HG03175 (cell line): ENCODE measurements at regions not wholly inside any gene's neighbourhood (a gene's known extent, or its start where the extent isn't known, plus 50 kb on each side); places are given as distances from the start of the nearest gene placed in this dataset.
"Not testable (repeated sequence)": the region's sequence is repeated elsewhere in the genome, so short reads cannot be mapped to it uniquely, and the experiment has no call there.

Experiments used
- ATAC-seq: cut with Tn5 transposase; IDR thresholded peaks from one replicate; pipeline ENCODE4 v1.9.1; 2021; ENCODE audit warnings: mild to moderate bottlenecking, moderate library complexity; ENCODE audit not compliant: unreplicated experiment

DNA sequence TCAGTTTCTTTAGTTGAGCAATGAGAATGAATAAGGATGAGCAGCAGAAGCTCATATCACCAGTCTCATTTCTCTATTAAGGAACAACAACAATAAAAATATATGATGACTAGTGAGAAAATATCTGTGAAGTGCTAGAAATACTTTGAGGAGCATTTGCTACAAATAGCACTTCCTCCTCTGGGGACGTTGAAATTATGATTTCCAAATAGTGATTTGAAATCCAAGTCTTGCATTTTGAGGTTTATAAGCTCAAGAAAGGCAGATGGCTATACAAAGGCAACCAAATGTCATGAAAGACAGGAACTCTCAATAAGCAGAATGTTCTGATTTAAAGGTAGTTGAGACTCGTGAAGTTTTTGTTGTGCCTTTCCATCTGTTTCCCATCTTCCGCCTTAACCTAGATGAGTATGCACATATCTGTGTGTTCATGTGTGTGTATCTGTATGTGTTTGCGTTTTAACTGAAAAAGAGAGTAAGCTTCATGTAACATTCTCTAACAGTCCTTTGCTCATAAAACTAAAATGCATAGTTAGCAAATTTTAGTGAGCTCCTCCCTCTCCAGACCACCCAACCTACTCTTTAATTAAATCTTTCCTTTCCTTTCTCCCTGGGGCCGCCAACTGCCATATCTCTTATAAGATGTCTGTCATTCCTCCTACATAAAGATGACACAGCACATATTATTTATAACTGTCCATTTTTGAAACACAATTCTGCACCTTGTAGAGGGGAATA is 222.6 kb upstream of the RASGEF1B start:
- ATAC-seq, result no peak

DNA sequence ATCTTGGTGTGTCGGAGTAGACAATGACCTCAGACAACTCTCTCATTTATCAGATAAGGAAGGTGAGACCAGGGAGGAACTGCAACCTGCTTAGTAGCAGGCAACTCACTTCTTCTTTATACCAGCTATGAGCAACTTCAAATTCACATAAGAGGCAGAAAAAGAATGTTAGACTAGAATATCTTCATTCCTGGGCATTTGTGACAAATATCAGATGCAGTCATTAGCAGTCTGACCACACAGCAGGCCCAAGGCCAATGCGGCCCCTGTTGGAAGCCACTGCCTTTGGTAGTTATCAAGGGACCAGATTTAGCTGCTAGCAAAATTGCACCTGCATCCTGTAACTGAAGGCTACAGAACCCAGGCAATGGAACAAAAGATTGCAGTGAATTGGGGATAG is 219.2 kb upstream of the RASGEF1B start:
- no peak for ATAC-seq

DNA sequence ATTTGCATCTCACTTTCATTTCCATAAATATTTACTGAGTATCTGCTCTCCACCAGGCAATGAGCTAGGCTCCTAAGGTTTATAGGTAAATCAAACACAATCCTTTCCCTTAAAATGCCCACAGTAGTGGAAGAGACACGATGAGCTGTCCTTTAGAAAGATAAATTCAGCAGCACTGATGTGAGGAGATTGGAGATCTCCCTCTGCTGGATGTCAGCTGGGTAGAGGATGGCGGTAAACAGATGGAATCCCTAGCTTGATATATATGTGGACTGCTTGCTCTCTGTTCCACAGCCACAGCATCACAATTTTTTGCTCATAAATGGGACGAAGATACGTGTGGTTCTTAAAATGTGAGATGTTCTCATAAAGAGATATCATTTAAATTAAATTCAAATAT is 216.4 kb upstream of the RASGEF1B start:
- no peak for ATAC-seq

DNA sequence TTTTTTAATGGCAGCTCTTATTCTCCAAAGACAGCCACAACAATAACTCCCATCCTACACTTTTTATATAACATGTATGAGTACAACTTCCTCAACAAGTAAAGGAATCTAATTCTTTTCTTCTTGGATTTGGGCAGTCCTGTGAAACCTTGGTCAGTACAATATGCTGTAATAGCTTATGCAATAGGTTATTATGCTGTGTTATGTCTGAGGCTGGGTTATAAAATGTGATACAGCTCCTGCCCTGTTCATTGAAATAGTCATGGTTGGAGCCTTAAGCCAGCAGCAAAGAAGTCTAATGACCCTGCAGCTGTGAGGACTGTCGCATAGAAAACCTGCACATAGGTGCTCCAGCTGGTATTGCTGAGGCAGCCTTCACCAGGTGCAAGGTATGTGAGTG is 215.8 kb upstream of the RASGEF1B start:
- no peak for ATAC-seq

DNA sequence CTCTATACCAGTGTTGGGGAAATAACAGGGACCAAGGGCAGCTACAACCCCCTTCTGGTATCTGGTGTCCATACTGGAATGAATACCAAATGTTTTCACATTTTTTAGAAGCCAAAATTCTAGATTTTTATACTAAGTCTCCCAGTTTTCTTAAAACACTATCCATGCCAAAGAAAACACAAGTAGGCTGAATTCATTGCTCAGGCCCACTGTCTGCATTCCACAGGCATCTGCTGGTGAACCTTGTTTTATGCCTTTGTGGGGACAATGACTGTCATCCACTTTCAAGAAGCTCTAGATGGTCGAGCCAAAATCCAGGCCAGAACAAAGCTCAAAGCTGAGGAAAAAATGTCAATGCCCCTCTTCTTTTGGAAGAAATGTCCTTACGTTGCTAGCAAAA is 213.4 kb upstream of the RASGEF1B start:
- ATAC-seq, result no peak

DNA sequence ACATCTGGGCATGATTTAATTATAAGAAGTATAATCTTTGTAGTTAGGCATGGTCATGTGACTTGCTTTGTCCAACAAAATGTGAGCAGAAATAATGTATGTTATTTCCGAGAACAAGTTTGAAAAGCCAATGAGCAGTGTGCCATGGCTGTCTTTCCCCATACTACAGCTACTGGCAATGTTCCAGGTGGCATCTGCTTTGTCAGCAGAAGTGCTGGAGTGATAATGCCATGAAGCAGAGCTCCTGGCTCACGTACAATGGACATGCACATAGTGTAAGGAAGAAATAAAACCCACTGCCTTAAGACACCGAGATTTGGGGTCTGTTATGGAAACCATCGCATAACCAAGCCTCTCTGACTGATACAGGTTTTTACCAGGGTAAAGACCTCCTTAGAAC is 212.6 kb upstream of the RASGEF1B start:
- ATAC-seq, result no peak

DNA sequence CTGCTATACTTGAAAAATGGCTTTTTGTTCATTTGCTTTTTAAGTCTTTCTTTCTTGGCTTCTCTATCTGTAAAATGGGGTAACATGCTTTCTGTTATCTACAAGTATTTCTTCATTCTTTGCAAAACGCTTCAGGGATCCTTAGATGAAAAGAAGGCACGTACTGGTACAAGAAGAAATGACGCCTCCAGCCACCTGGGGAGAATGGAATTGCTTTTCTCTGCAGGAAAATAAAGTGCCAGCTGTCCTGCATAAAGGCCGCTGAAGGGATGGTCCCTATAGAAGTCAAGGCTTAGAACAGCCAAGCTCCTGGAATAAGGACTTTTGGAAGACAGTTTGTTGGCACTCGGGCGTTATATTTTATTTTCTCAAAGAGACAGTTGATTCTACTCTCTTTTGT is 210.8 kb upstream of the RASGEF1B start:
- ATAC-seq, result no peak

DNA sequence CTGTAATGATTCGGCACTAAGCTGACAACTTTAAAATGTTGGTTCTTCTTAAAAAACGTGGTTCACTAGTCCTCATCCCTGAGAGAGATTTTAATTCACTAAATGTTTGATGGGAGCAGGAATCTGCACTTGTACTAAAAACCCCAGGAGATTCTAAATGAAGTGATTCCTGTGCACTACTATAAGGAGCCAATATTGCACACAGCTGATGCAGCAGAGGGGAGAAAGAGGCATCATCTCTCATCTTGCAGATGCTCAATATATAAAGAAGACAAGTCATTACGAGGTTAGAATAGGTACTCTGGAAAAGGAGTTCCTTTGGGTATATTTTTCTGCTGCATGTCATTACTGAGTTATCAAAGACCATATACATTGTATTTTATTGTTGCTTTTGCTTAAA is 207.6 kb upstream of the RASGEF1B start:
- ATAC-seq, result no peak

DNA sequence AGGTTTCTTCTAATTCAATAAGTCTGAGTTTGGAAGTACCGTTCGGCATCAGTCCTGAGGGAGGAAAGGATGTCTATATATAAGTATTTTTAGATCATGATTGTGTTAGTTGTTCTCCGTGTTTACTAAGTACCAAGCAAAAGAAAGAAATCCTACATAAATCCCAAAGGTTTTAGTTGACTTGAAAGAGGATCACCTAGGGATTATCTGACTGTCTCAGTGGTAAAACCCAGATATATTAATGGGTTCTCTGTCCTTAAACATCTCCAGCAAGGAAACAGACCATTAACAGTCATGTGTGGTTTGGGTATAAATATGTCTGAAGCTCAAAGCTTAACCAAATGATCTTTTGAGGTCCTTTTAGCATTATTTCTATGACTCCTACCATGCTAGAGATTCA is 207.1 kb upstream of the RASGEF1B start:
- no peak for ATAC-seq

DNA sequence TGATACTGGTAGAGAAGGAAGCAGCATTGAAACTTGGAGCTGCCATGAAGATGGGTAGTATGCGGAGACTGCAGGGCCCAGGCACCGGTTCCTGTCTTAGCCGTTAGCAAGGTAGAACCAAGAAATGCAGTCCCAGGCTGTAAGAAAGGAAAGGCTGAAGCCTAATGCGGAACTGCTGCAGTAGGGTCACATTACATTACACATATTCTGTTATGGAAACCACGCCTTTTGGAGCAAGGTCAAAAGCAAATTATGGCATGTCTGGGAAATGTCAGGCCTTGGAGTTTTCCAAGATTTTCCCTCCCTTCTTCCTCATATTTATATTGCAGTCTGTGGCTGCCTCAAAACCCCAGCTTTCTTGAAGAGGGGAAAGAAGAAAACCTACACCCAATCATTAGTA is 204.8 kb upstream of the RASGEF1B start:
- ATAC-seq, result no peak

DNA sequence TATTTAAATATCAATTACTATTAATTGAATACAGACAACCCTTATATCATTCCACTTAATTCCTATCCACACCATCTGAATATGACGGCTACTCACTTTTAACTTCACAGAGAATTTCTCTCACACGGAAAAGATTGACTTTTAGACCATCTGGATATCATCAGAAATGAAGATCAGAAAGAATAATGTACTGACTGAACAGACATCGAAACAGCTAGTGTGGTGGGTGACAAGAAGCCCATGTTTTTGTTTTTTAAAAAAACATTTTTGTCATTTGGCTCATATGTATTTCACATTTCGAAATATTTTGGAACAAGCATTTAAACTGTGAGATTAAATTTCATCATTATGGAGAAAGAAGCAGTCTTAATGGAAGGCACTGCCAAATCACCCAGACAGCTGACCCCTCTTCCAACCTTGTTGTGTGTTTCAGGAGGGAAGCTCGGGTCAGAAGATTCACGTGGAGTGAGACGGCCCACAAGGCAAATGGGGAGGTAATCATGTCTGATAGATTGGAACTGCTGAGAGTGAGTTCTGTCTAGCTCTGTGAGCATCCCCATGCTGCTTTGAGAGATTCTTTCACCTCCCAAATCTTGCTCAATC is 204.2 kb upstream of the RASGEF1B start:
- no peak for ATAC-seq

DNA sequence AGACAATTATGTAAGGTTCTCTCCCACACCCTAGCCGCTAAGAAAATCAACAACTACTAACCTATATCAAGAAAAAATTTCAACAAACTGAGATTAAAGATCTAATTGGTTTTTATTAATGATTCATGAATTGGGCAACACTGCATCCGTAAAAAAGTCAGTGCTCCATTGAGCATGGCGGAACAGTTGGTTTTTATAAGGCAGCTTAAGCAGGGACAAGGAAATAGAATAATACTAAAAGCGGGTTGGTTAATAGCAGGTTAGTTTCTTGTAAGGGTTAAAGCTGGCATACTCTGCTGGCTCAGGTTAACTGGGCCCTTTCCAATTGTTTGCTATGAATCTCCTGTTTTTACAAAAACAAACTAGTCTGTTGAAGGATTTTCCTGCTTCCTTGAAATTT is 202.3 kb upstream of the RASGEF1B start:
- no peak for ATAC-seq

DNA sequence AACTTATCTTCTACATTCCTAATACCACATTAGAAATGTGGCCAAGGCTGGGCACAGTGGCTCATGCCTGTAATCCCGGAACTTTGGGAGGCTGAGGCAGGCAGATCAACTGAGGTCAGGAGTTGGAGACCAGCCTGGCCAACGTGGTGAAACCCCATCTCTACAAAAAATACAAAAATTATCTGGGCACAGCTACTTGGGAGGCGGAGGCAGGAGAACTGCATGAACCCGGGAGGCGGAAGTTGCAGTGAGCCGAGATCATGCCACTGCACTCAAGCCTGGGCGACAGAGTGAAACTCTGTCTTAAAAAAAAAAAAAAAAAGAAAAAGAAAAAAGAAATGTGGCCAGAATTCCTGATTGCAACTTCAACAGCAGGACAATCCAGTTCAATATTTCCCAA is 196.6 kb upstream of the RASGEF1B start:
- ATAC-seq, result not testable (repeated sequence)

DNA sequence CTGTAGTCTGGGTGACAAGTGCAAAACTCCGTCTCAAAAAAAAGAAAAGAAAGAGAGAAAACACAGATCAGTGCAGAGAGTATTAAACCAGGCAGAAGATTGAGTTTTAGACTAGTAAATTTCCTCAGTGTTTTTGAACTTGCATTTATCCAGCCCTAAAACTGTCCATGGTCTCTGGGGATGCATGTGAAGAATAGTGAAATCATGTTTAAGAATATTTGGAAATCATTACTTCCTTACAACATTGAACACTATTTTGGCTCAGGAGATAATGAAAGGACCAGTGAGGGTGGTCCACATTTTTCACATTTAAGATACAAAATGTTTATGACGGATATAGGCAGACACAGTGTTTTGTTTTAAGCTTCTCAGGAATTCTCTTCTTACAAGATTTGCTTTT is 195.8 kb upstream of the RASGEF1B start:
- no peak for ATAC-seq

DNA sequence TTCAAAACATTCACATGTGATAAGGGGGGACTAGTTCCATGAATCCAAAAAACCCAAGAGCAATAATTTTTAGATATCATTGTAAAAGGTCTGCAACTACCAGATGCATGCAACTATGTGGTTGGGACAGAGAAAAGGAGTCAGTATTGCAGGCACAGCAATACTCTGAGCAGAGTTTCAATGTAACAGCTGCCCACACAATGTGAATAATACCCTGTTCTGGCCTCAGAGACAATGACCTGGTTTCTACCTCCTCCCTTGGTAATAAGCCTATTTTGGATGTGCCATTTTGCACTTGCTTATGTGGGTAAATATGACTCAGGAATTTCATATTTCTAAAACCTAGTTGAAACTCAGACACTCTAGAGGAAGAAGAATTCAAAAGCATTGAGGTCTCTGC is 194.8 kb upstream of the RASGEF1B start:
- ATAC-seq, result no peak

DNA sequence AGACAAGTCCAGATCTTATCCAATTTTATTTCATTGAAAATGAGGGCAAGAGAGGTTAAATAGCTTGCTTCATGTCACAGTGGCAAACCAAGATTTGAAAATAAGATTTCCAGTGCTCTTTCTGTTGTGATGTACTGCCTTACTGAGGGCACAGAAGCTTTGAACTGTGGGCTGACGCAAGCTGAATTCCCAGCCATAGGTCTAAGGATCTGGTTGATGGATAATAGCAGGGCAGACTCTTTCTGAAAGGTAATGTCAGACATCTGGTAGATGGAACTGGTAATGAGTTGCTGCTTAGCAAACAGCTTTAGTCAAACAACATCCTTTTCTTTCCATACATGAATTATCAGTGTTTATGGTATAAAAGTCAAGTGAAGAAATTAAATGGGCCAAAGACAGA is 193.9 kb upstream of the RASGEF1B start:
- no peak for ATAC-seq

DNA sequence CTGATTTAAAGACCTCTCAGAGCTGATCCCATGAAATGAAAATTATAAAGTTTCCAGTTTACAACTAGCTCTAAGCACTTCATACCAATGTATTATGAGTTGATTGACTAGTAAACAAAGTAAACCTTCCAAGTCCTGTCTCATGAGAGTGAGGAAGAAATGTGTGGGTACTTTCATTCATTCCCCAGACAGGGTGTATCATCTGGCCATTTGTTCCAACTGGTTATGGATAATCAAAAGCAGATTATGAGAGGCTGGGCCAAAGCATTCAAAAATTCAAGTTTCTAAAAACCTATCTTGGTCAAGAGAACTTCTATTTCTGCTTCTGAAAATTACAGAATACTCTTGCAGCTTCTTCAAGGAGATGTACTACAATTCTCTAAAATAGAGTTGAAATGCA is 193.3 kb upstream of the RASGEF1B start:
- ATAC-seq, result no peak

DNA sequence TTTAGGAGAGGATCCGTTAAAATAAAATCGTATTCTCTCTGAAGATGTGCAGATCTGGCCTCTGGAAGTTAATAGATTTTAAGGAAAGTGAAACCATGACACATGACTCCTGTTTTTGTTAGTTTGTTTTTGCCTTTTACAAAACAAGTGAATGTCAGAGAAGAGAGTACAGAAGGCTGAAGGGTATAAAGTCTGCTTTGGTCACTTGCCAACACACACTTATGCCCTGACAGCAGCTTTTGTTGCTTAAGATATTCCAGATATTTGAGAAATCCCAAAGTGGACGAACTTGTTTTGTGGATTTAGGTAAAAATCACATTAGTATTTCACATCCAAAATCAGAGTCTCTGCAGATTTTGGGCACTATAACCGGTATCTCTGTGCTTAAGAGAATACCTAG is 192.4 kb upstream of the RASGEF1B start:
- no peak for ATAC-seq

DNA sequence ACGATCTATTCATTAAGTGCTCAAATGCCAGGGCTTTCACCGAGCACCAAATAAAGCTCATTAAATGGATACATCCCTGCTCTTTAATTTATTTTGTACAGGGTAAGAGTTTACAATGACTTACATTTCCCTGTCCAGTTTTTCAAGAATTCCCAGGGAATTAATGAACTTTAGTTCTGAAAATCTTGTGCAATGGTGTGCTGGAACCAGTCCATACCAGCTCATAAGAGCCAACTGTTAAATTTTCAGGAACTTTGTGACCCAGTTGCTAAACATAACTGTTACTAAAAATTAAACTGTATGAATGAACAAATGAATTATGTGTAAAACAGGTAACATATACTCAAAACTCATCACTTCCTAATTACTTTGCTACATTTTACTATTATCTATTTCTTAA is 191.7 kb upstream of the RASGEF1B start:
- no peak for ATAC-seq

DNA sequence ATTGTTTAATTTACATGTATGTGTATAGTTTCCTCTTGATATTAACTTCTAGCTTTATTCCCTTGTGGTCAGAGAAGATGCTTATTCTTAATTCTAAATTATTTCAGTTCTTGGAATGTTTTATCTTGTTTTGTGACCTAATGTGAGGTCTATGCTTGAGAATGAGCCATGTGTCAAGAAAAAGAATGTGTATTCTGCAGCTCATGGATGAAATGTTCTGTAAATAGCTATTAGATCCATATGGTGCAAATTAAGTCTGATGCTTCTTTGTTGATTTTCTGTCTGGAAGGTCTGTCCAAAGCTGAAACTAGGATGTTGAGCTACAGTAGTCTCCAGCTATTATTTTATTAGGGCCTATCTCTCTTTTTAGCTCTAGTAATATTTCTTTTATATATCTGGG is 187.3 kb upstream of the RASGEF1B start:
- ATAC-seq, result no peak

DNA sequence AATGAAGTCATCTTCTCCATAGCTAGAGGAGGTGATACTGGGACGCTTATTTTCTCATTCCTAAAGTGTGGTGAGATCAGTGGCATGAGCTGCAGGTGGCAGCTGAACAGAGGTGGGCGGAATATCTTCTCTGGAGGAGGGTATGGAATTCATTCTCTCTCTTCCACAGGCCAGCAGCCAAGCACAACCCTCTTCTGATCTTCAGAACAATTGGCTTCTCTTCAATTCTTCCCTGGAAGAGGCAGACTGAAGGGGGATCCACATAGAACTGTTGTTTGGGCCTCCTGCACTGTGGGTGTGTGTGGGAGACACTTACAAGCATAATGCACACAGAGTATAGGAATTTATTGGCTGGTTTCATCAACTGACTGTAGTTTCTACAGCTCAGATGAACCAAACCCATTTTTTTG is 180.4 kb upstream of the RASGEF1B start:
- ATAC-seq, result no peak

DNA sequence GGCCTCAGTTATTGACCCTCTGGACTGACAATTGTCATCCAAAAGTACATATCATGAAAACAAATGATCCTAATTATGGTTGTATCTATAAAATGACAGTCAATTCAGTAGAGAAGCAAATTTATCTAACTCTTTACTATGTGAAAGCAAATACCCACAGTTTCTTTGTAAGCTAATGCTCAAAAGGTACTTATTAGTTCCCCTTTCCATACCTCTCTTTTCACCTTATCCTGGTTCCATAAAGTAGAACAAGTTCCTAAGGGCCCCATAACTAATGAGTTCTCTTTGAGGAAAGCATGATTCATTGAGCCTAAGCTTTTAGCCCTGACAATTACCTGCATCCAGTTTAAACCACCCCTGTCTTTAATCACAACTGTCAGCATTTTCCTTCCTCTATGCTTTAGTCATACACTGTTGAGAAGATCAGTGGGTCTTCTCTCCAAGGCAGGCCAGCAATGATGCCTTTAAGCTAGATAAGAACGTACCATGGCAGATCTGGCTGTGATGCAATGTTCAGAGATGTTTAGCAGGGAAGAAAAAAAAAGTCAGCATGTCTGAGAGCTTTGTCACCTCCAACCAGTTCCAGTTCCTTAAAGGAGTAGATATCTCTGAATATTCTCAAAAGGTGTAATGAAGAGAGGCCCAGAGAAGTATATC is 179.7 kb upstream of the RASGEF1B start:
- ATAC-seq, result no peak
